H1 (cell line): ENCODE measurements at regions not wholly inside any gene's neighbourhood (a gene's known extent, or its start where the extent isn't known, plus 50 kb on each side); places are given as distances from the start of the nearest gene placed in this dataset.

ENCODE experiments used
- CTCF ChIA-PET: fragments of 300-600 bp; sonication (Branson Sonifier 250); formaldehyde crosslinking; loops from one replicate; lab custom pipeline; 2021; ENCODE audit not compliant: partially characterized antibody; lab: Charles Lee
- POLR2A ChIA-PET: fragments of 300-600 bp; sonication (Branson Sonifier 250); formaldehyde crosslinking; loops from one replicate; lab custom pipeline; 2021; ENCODE audit warnings: inconsistent platforms; ENCODE audit not compliant: partially characterized antibody; lab: Charles Lee
- DNase-seq, 2 experiments: peaks; one replicate each; pipeline versions ENCODE4 v3.0.0 to v3.0.0-alpha.2; 2010 to 2022; ENCODE audit warnings: low spot score in 2 of 2, low read depth in 1 of 2, mixed read lengths in 1 of 2
- FAIRE-seq: peaks from 2 replicates; lab custom pipeline; 2011; peaks lifted over from hg19 to GRCh38; lab: Jason Lieb, UNC
- H2AFZ ChIP-seq: 2 replicates; pipeline ENCODE4 v1.8.1; 2012; ENCODE audit warnings: low read length, inconsistent platforms
- H2AK5ac ChIP-seq: 2 replicates; pipeline ENCODE4 v1.6.1; 2013; ENCODE audit warnings: low read depth, low read length
- H2BK120ac ChIP-seq: replicated peaks from 2 replicates; pipeline ENCODE3; 2013; ENCODE audit warnings: low read depth, low read length, inconsistent platforms
- H2BK12ac ChIP-seq: 2 replicates; pipeline ENCODE4 v1.6.1; 2013; ENCODE audit warnings: low read depth, low read length
- H2BK15ac ChIP-seq: 2 replicates; pipeline ENCODE4 v1.6.1; 2013; ENCODE audit warnings: low read length
- H2BK20ac ChIP-seq: 2 replicates; pipeline ENCODE4 v1.6.1; 2013; ENCODE audit warnings: low read length
- H2BK5ac ChIP-seq: 2 replicates; pipeline ENCODE4 v1.6.1; 2013; ENCODE audit warnings: low read depth, low read length
- H3K14ac ChIP-seq: 2 replicates; pipeline ENCODE4 v1.6.1; 2013; ENCODE audit warnings: inconsistent platforms; ENCODE audit not compliant: insufficient read length
- H3K18ac ChIP-seq: 2 replicates; pipeline ENCODE4 v1.6.1; 2013; ENCODE audit warnings: low read length; ENCODE audit errors: extremely low read depth
- H3K23ac ChIP-seq: 2 replicates; pipeline ENCODE4 v1.6.1; 2013; ENCODE audit warnings: inconsistent platforms; ENCODE audit not compliant: insufficient read length
- H3K23me2 ChIP-seq: 2 replicates; pipeline ENCODE4 v1.6.1; 2013; ENCODE audit warnings: low read depth, low read length
- H3K27ac ChIP-seq: 2 replicates; pipeline ENCODE4 v1.6.1; 2011; ENCODE audit warnings: low read depth, low read length, inconsistent platforms
- H3K27me3 ChIP-seq, 4 experiments: replicated peaks in 1 of 4; 1 replicate in 1 of 4; 2 replicates in 3 of 4; pipeline versions ENCODE4 v1.6.1 to v1.8.1; 2011 to 2013; ENCODE audit warnings: low read length in 3 of 4, mild to moderate bottlenecking in 3 of 4, inconsistent platforms in 2 of 4, mixed read lengths in 2 of 4, moderate library complexity in 1 of 4; ENCODE audit not compliant: control insufficient read depth in 3 of 4, insufficient read depth in 3 of 4; ENCODE audit errors: extremely low read depth in 1 of 4
- H3K36me3 ChIP-seq, 4 experiments: 2 replicates each; pipeline versions ENCODE4 v1.6.1 to v1.8.1; 2011 to 2013; ENCODE audit warnings: mild to moderate bottlenecking in 4 of 4, low read length in 3 of 4, moderate library complexity in 2 of 4, control low read depth in 1 of 4, inconsistent platforms in 1 of 4; ENCODE audit not compliant: insufficient read depth in 4 of 4, control insufficient read depth in 2 of 4
- H3K4ac ChIP-seq: replicated peaks from 2 replicates; pipeline ENCODE3; 2013; ENCODE audit warnings: low read length, low read depth, mixed read lengths, inconsistent platforms; ENCODE audit not compliant: insufficient read length
- H3K4me1 ChIP-seq, 4 experiments: replicated peaks in 1 of 4; 1 replicate in 1 of 4; 2 replicates in 3 of 4; pipeline versions ENCODE4 v1.6.1 to v1.8.1; 2011 to 2013; ENCODE audit warnings: low read length in 3 of 4, inconsistent platforms in 2 of 4, mixed read lengths in 1 of 4; ENCODE audit not compliant: insufficient read depth in 4 of 4, control insufficient read depth in 3 of 4
- H3K4me2 ChIP-seq, 2 experiments: 2 replicates each; pipeline versions ENCODE4 v1.6.1 to v1.8.1; 2011 to 2013; ENCODE audit warnings: low read depth in 2 of 2, low read length in 2 of 2, control low read depth in 1 of 2, inconsistent platforms in 1 of 2, mild to moderate bottlenecking in 1 of 2; ENCODE audit not compliant: insufficient read depth in 1 of 2
- H3K4me3 ChIP-seq, 4 experiments: fragments of 200-600, 300-600 bp in 1 of 4; sonication (generic), shearing (Covaris generic), sonication (Bioruptor Twin) in 1 of 4; 2 replicates each; pipeline versions ENCODE4 v1.5.1 to v1.8.1; 2011 to 2016; ENCODE audit warnings: low read length in 4 of 4, low read depth in 3 of 4, control low read depth in 2 of 4, inconsistent platforms in 2 of 4, mild to moderate bottlenecking in 2 of 4, mixed read lengths in 1 of 4, moderate library complexity in 1 of 4; ENCODE audit not compliant: insufficient read depth in 2 of 4; ENCODE audit errors: extremely low read depth in 1 of 4
- H3K56ac ChIP-seq: replicated peaks from 2 replicates; pipeline ENCODE3; 2013; ENCODE audit warnings: low read depth, mild to moderate bottlenecking, mixed read lengths, low read length, inconsistent platforms; ENCODE audit not compliant: insufficient read length
- H3K79me1 ChIP-seq: 2 replicates; pipeline ENCODE4 v1.6.1; 2013; ENCODE audit warnings: low read depth, low read length, control low read depth
- H3K79me2 ChIP-seq, 2 experiments: 2 replicates each; pipeline versions ENCODE4 v1.6.1 to v1.8.1; 2012 to 2013; ENCODE audit warnings: low read length in 2 of 2, mild to moderate bottlenecking in 2 of 2, inconsistent platforms in 1 of 2; ENCODE audit not compliant: insufficient read depth in 2 of 2, control insufficient read depth in 1 of 2
- H3K9ac ChIP-seq, 4 experiments: replicated peaks in 1 of 4; 1 replicate in 1 of 4; 2 replicates in 3 of 4; pipeline versions ENCODE4 v1.6.1 to v1.8.1; 2011 to 2013; ENCODE audit warnings: low read depth in 3 of 4, low read length in 3 of 4, control low read depth in 2 of 4, mild to moderate bottlenecking in 2 of 4, moderate library complexity in 2 of 4, inconsistent platforms in 1 of 4; ENCODE audit errors: extremely low read depth in 1 of 4
- H3K9me3 ChIP-seq, 2 experiments: 2 replicates each; pipeline versions ENCODE4 v1.6.1 to v1.8.1; 2012 to 2013; ENCODE audit warnings: mild to moderate bottlenecking in 2 of 2, moderate library complexity in 2 of 2, control low read depth in 1 of 2, inconsistent platforms in 1 of 2, low read depth in 1 of 2, low read length in 1 of 2, mixed read lengths in 1 of 2; ENCODE audit not compliant: insufficient read depth in 2 of 2
- H4K20me1 ChIP-seq, 2 experiments: replicated peaks in 1 of 2; 2 replicates each; pipeline versions ENCODE3 to v1.8.1; 2011 to 2013; ENCODE audit warnings: inconsistent platforms in 2 of 2, low read length in 2 of 2, mild to moderate bottlenecking in 1 of 2; ENCODE audit not compliant: insufficient read depth in 2 of 2, control insufficient read depth in 1 of 2
- H4K5ac ChIP-seq: 2 replicates; pipeline ENCODE4 v1.6.1; 2013; ENCODE audit warnings: low read length, low read depth, mixed read lengths, inconsistent platforms; ENCODE audit not compliant: insufficient read length
- H4K8ac ChIP-seq: 2 replicates; pipeline ENCODE4 v1.8.0; 2013; ENCODE audit warnings: mild to moderate bottlenecking, moderate library complexity, low read length, inconsistent platforms; ENCODE audit not compliant: insufficient read depth; ENCODE audit errors: extremely low read depth
- H4K91ac ChIP-seq: replicated peaks from 2 replicates; pipeline ENCODE3; 2013; ENCODE audit warnings: low read length, mixed read lengths, inconsistent platforms; ENCODE audit not compliant: insufficient read length
- BACH1 ChIP-seq: IDR thresholded peaks from 2 replicates; pipeline ENCODE4 v1.6.1; 2012; ENCODE audit warnings: low read length, improper control_type of control experiment
- BRCA1 ChIP-seq: IDR thresholded peaks from 2 replicates; pipeline ENCODE4 v1.6.1; 2012; ENCODE audit warnings: low read depth, low read length, improper control_type of control experiment
- CBX5 ChIP-seq: fragments of 300-800, 300-1000 bp; sonication (generic); IDR thresholded peaks from 2 replicates; pipeline ENCODE4 v1.7.1; 2016; ENCODE audit warnings: antibody characterized with exemption, low read length, low read depth
- CBX8 ChIP-seq: fragments of 300-800, 300-1000 bp; sonication (generic); IDR thresholded peaks from 2 replicates; pipeline ENCODE4 v1.7.1; 2016; ENCODE audit warnings: low read depth, low read length, borderline replicate concordance
- CTCF ChIP-seq, 3 experiments: IDR thresholded peaks; 1 replicate in 2 of 3; 2 replicates in 1 of 3; pipeline versions ENCODE4 v1.5.1 to v1.6.1; 2011; ENCODE audit warnings: low read length in 3 of 3, mild to moderate bottlenecking in 3 of 3, inconsistent platforms in 2 of 3, low read depth in 1 of 3, moderate library complexity in 1 of 3; ENCODE audit not compliant: insufficient read depth in 1 of 3; ENCODE audit errors: control extremely low read depth in 1 of 3
- GABPA ChIP-seq: IDR thresholded peaks from 2 replicates; pipeline ENCODE4 v1.6.1; 2011; ENCODE audit warnings: mild to moderate bottlenecking, low read length, moderate library complexity, borderline replicate concordance; ENCODE audit not compliant: insufficient read depth
- KDM4A ChIP-seq: IDR thresholded peaks from one replicate; pipeline ENCODE4 v1.7.1; 2012; ENCODE audit warnings: low read depth, mild to moderate bottlenecking, moderate library complexity, low read length, inconsistent platforms; ENCODE audit not compliant: severe bottlenecking
- POLR2A ChIP-seq, 2 experiments: IDR thresholded peaks; 1 replicate in 1 of 2; 2 replicates in 1 of 2; pipeline ENCODE4 v1.6.1; 2011; ENCODE audit warnings: low read depth in 2 of 2, low read length in 2 of 2, mild to moderate bottlenecking in 2 of 2; ENCODE audit errors: control extremely low read depth in 1 of 2
- POU5F1 ChIP-seq: IDR thresholded peaks from 2 replicates; pipeline ENCODE4 v1.6.1; 2011; ENCODE audit warnings: low read depth, mild to moderate bottlenecking, low read length, moderate library complexity
- RFX5 ChIP-seq: IDR thresholded peaks from 2 replicates; pipeline ENCODE4 v1.6.1; 2011; ENCODE audit warnings: low read depth, low read length, improper control_type of control experiment, borderline replicate concordance
- TCF12 ChIP-seq: IDR thresholded peaks from 2 replicates; pipeline ENCODE4 v1.6.1; 2011; ENCODE audit warnings: low read depth, mild to moderate bottlenecking, low read length
- USF2 ChIP-seq: IDR thresholded peaks from 2 replicates; pipeline ENCODE4 v1.6.1; 2011; ENCODE audit warnings: low read length, improper control_type of control experiment
- WGBS, 2 experiments: shearing (Covaris generic) in 1 of 2; methylation state at CpG; one replicate each; pipeline versions ENCODE4 v1.1.6 to v1.1.7; 2013 to 2015; ENCODE audit warnings: low lambda C conversion rate in 2 of 2, mixed read lengths in 2 of 2, inconsistent platforms in 1 of 2, low coverage in 1 of 2, missing lambda C conversion rate in 1 of 2; ENCODE audit not compliant: insufficient replicate concordance in 2 of 2, insufficient coverage in 1 of 2, insufficient read length in 1 of 2; ENCODE audit errors: extremely low coverage in 1 of 2, missing lambda C conversion rate in 1 of 2; 5-methylcytosine and 5-hydroxymethylcytosine counted together

- Histone ChIP-seq H2BK120ac (no peak overlapping the region), H3K4ac (no peak overlapping the region), H2AK5ac (no peak overlapping the region), H3K18ac (no peak overlapping the region), H2BK20ac (no peak overlapping the region), H3K9ac (no peak overlapping the region), H3K36me3 (no peaks in the 10 kb centered on the region), H3K4me2 (no peak overlapping the region), H2AFZ (no peak overlapping the region), H3K4me1 (no peaks in the 10 kb centered on the region), H3K27me3 (no peaks in the 10 kb centered on the region), H3K9me3 (peaks cover 4 to 12% of the 10 kb centered on the region in 2 experiments; a peak in 3 of 4 replicates), H3K4me3 (no peak overlapping the region), H3K79me1 (no peaks in the 10 kb centered on the region), H3K79me2 (no peaks in the 10 kb centered on the region), H4K5ac (no peak overlapping the region), H3K23me2 (no peaks in the 10 kb centered on the region), H3K56ac (no peak overlapping the region), H4K8ac (no peak overlapping the region), H3K27ac (no peak overlapping the region), H2BK12ac (no peak overlapping the region), H4K20me1 (no peaks in the 10 kb centered on the region), H4K91ac (no peak overlapping the region), H2BK5ac (no peak overlapping the region), H2BK15ac (no peak overlapping the region), H3K23ac (no peak overlapping the region), H3K14ac (no peak overlapping the region)
- no peak for FAIRE-seq
- CTCF ChIA-PET, result no interaction called here
- POLR2A ChIA-PET, result no interaction called here
- WGBS, 2 experiments, result 87% methylated on average over 1 of the region's 1 CpG; no CpG with 5 or more reads in 1 of the 2 experiments
- no peak for DNase-seq
- no peak for TF ChIP-seq POLR2A (IDR thresholded peaks at IDR 0.05; ENCODE audit: control extremely low read depth in 1 of 2, low read depth in 2 of 2, low read length in 2 of 2)
- no peak for TF ChIP-seq POU5F1
- TF ChIP-seq USF2, result no peak
- TF ChIP-seq GABPA, result no peak
- TF ChIP-seq CBX5, result no peak
- no peak for TF ChIP-seq TCF12
- no peak for TF ChIP-seq BRCA1
- TF ChIP-seq RFX5, result no peak
- TF ChIP-seq KDM4A, result no peak
- no peak for TF ChIP-seq CTCF (IDR thresholded peaks at IDR 0.05; ENCODE audit: control extremely low read depth in 1 of 3, insufficient read depth in 1 of 3, low read depth in 1 of 3, low read length in 3 of 3)
- no peak for TF ChIP-seq CBX8
- TF ChIP-seq BACH1, result no peak
These were observed 165.3 kb upstream of the DYNLRB2 start for GRCh38 chr16:80375513-80375912.
